ENCODE measurements at regions not wholly inside any gene's neighbourhood (a gene's known extent, or its start where the extent isn't known, plus 50 kb on each side); places are given as distances from the start of the nearest gene placed in this dataset.

GRCh38 chr3:28171962-28172361 lies 69.5 kb upstream of the CMC1 start:
- DNase-seq, result no peak

GRCh38 chr3:28172748-28173147 lies 68.7 kb upstream of the CMC1 start:
- no peak for DNase-seq

GRCh38 chr3:28173836-28174235 lies 67.6 kb upstream of the CMC1 start:
- no peak for DNase-seq

GRCh38 chr3:28186748-28187147 lies 54.7 kb upstream of the CMC1 start:
- no peak for DNase-seq

- DNase-seq, result no peak
Measured at GRCh38 chr3:28188686-28189085, 52.7 kb upstream of the CMC1 start.

- no peak for DNase-seq
Measured at GRCh38 chr3:28191363-28191762, 50.1 kb upstream of the CMC1 start.

All from NCI-H774 (cell line).